K562 (cell line): ENCODE measurements at regions not wholly inside any gene's neighbourhood (a gene's known extent, or its start where the extent isn't known, plus 50 kb on each side); places are given as distances from the start of the nearest gene placed in this dataset.

Experiments
- ATAC-seq: fragments of 200-7000 bp; cut with Tn5 transposase; 3 replicates; pipeline ENCODE4 v1.9.1; 2020; ENCODE audit warnings: moderate library complexity
- BruUV-seq: library from RNA; stranded (reverse); fragments of 400-500 nt; replicated peaks from 2 replicates; lab custom pipeline; 2021; lab: Mats Ljungman, UMichigan
- CTCF ChIA-PET: fragments of 300-600 bp; formaldehyde crosslinking; extraction: SDS; loops from one replicate; lab custom pipeline; 2021; ENCODE audit warnings: low intra/inter-chr PET ratio; lab: Yijun Ruan, JAX
- POLR2A ChIA-PET: fragments of 300-600, 350-650 bp; sonication (Branson Sonifier 250); formaldehyde crosslinking; extraction: SDS; loops from one replicate; lab custom pipeline; 2021; ENCODE audit warnings: antibody characterized with exemption, inconsistent platforms; lab: Yijun Ruan, JAX
- DNase-seq, 4 experiments: peaks; one replicate each; pipeline versions ENCODE4 v3.0.0 to v3.0.0-alpha.2; 2011 to 2018; ENCODE audit warnings: low spot score in 3 of 4, mixed read lengths in 3 of 4; ENCODE audit errors: extremely low read depth in 1 of 4
- FAIRE-seq: peaks from 2 replicates; lab custom pipeline; 2011; peaks lifted over from hg19 to GRCh38; lab: Jason Lieb, UNC
- H2AFZ ChIP-seq: 2 replicates; pipeline ENCODE4 v1.6.0; 2011; ENCODE audit warnings: low read depth, low read length, control low read depth, inconsistent platforms
- H3K27ac ChIP-seq: fragments of 200-600 bp; 3 replicates; pipeline ENCODE4 v1.8.0; 2011; ENCODE audit warnings: low read depth, mild to moderate bottlenecking, control low read depth, inconsistent platforms, low read length, moderate library complexity, mixed read lengths; ENCODE audit errors: extremely low read depth
- H3K27me3 ChIP-seq, 2 experiments: fragments of 300-600 bp in 1 of 2; 2 replicates in 1 of 2; 3 replicates in 1 of 2; pipeline versions ENCODE4 v1.6.0 to v1.8.0; 2011; ENCODE audit warnings: inconsistent platforms in 2 of 2, low read length in 2 of 2, mild to moderate bottlenecking in 1 of 2, mixed read lengths in 1 of 2, moderate library complexity in 1 of 2; ENCODE audit not compliant: control insufficient read depth in 2 of 2, insufficient read depth in 2 of 2
- H3K36me3 ChIP-seq: fragments of 300-600 bp; 3 replicates; pipeline ENCODE4 v1.8.0; 2011; ENCODE audit warnings: mild to moderate bottlenecking, low read length, inconsistent platforms; ENCODE audit not compliant: control insufficient read depth, insufficient read depth
- H3K4me1 ChIP-seq, 2 experiments: fragments of 200-600 bp in 1 of 2; replicated peaks in 1 of 2; 2 replicates in 1 of 2; 3 replicates in 1 of 2; pipeline versions ENCODE4 v1.5.1 to v1.8.0; 2011; ENCODE audit warnings: inconsistent platforms in 2 of 2, low read length in 2 of 2, mild to moderate bottlenecking in 1 of 2, mixed read lengths in 1 of 2, moderate library complexity in 1 of 2; ENCODE audit not compliant: control insufficient read depth in 2 of 2, insufficient read depth in 2 of 2
- H3K4me2 ChIP-seq: 2 replicates; pipeline ENCODE4 v1.6.1; 2011; ENCODE audit warnings: low read length, control low read depth, inconsistent platforms, mixed read lengths; ENCODE audit not compliant: insufficient read depth
- H3K4me3 ChIP-seq: fragments of 200-600 bp; sonication (generic), shearing (Covaris generic); 2 replicates; pipeline ENCODE4 v1.5.1; 2016; ENCODE audit warnings: control low read depth, inconsistent platforms
- H3K79me2 ChIP-seq: fragments of 200-600 bp; 3 replicates; pipeline ENCODE4 v1.8.0; 2011; ENCODE audit warnings: low read length, inconsistent platforms; ENCODE audit not compliant: control insufficient read depth, insufficient read depth
- H3K9ac ChIP-seq, 2 experiments: 2 replicates each; pipeline versions ENCODE4 v1.6.0 to v1.6.1; 2011; ENCODE audit warnings: low read depth in 2 of 2, low read length in 2 of 2, control low read depth in 1 of 2, inconsistent platforms in 1 of 2, mild to moderate bottlenecking in 1 of 2, mixed read lengths in 1 of 2; ENCODE audit not compliant: insufficient read depth in 1 of 2
- H3K9me1 ChIP-seq: one replicate; pipeline ENCODE4 v1.6.0; 2011; ENCODE audit warnings: inconsistent platforms, mild to moderate bottlenecking, low read length, moderate library complexity; ENCODE audit not compliant: control insufficient read depth, insufficient read depth
- H3K9me3 ChIP-seq: replicated peaks from 2 replicates; pipeline ENCODE4 v1.5.1; 2011; ENCODE audit warnings: low read depth, low read length, inconsistent platforms; ENCODE audit not compliant: control insufficient read depth, insufficient read depth
- H4K20me1 ChIP-seq: replicated peaks from 2 replicates; pipeline ENCODE4 v1.6.1; 2011; ENCODE audit warnings: low read length, inconsistent platforms, mixed read lengths; ENCODE audit not compliant: control insufficient read depth, insufficient read depth
- AFF4 ChIP-seq: sonication (generic); formaldehyde crosslinking; IDR thresholded peaks from 2 replicates; pipeline ENCODE4 v1.8.0; 2023; ENCODE audit warnings: mild to moderate bottlenecking, missing genetic modification reagents
- CAMTA2 ChIP-seq: fragments of 250-450 bp; sonication (Bioruptor Pico); conservative IDR thresholded peaks from 2 replicates; pipeline ENCODE4 v1.5.1; 2022
- CREB3 ChIP-seq: fragments of 450-650 bp; conservative IDR thresholded peaks from 2 replicates; pipeline ENCODE4 v1.6.1; 2016; ENCODE audit warnings: missing genetic modification characterization, low read depth, mild to moderate bottlenecking, missing compliant biosample characterization, moderate library complexity
- DPF2 ChIP-seq: fragments of 450-650 bp; IDR thresholded peaks from 2 replicates; pipeline ENCODE4 v1.6.1; 2016
- EP400 ChIP-seq: fragments of 450-650 bp; IDR thresholded peaks from 2 replicates; pipeline ENCODE4 v1.6.1; 2017; ENCODE audit warnings: antibody characterized with exemption, mild to moderate bottlenecking, moderate library complexity
- GABPB1 ChIP-seq: sonication (generic); formaldehyde crosslinking; IDR thresholded peaks from 2 replicates; pipeline ENCODE4 v1.8.0; 2022; ENCODE audit warnings: mild to moderate bottlenecking, missing genetic modification reagents
- PATZ1 ChIP-seq: fragments of 250-450 bp; sonication (Bioruptor Pico); IDR thresholded peaks from 2 replicates; pipeline ENCODE4 v1.5.0; 2020; ENCODE audit warnings: mild to moderate bottlenecking, borderline replicate concordance
- RFX5 ChIP-seq: IDR thresholded peaks from 2 replicates; pipeline ENCODE4 v1.6.1; 2011; ENCODE audit warnings: low read depth, mild to moderate bottlenecking, improper control_type of control experiment, low read length
- YY1 ChIP-seq, 3 experiments: IDR thresholded peaks; 2 replicates each; pipeline ENCODE4 v1.6.1; 2011; ENCODE audit warnings: low read length in 2 of 3, mild to moderate bottlenecking in 2 of 3, moderate library complexity in 2 of 3, borderline replicate concordance in 1 of 3, control low read depth in 1 of 3, low read depth in 1 of 3; ENCODE audit not compliant: insufficient read depth in 3 of 3, insufficient replicate concordance in 2 of 3, control insufficient read depth in 1 of 3, insufficient read length in 1 of 3; ENCODE audit errors: extremely low read depth in 1 of 3
- WGBS: fragments of 100-300 bp; shearing (Covaris generic); methylation state at CpG from one replicate; pipeline ENCODE4 v1.1.6; 2016; ENCODE audit warnings: low coverage, mixed read lengths; ENCODE audit not compliant: insufficient coverage; ENCODE audit errors: missing lambda C conversion rate; 5-methylcytosine and 5-hydroxymethylcytosine counted together
- in situ Hi-C: fragments of 300-500 bp; cut with MboI; formaldehyde crosslinking; loops from 4 replicates; pipeline ENCODE4 v1.15.0; 2018; ENCODE audit warnings: inconsistent platforms, mixed read lengths
- intact Hi-C: fragments of 100-400 bp; cut with micrococcal nuclease; formaldehyde crosslinking; loops from 2 replicates; pipeline ENCODE4 v1.14.2; 2022

- DNase-seq = no peak
- TF ChIP-seq RFX5 = no peak
- no peak for TF ChIP-seq YY1 (IDR thresholded peaks at IDR 0.05; ENCODE audit: borderline replicate concordance in 1 of 3, control insufficient read depth in 1 of 3, extremely low read depth in 1 of 3, insufficient read depth in 3 of 3, insufficient read length in 1 of 3, insufficient replicate concordance in 2 of 3, low read depth in 1 of 3, low read length in 2 of 3)
- no peak for TF ChIP-seq PATZ1 (CRISPR knock-in tag)
- no peak for TF ChIP-seq DPF2
- no peak for TF ChIP-seq CAMTA2 (CRISPR knock-in tag)
- no peak for TF ChIP-seq EP400
- no peak for TF ChIP-seq GABPB1
- no peak for TF ChIP-seq AFF4
- no peak for TF ChIP-seq CREB3 (tag)
- CTCF ChIA-PET = no interaction called here
- H3K4me2 ChIP-seq = no peak overlapping the region
- no TSS peak for BruUV-seq
- ATAC-seq = no peak
- in situ Hi-C loops = no loop called here
- POLR2A ChIA-PET = interaction anchor here (0.8 kb wide), 1 partner anchor 516 kb away, joined by 3 read pairs; no protein-coding TSS in a partner anchor
- H3K9me1 ChIP-seq = no peaks in the 10 kb centered on the region
- no peak overlapping the region for H3K4me3 ChIP-seq
- no peaks in the 10 kb centered on the region for H3K4me1 ChIP-seq
- H3K9me3 ChIP-seq = no peaks in the 10 kb centered on the region
- H4K20me1 ChIP-seq = no peaks in the 10 kb centered on the region
- FAIRE-seq = no peak
- no peaks in the 10 kb centered on the region for H3K27me3 ChIP-seq
- no peaks in the 10 kb centered on the region for H3K79me2 ChIP-seq
- no peak overlapping the region for H3K27ac ChIP-seq
- no peak overlapping the region for H3K9ac ChIP-seq
- H3K36me3 ChIP-seq = no peaks in the 10 kb centered on the region
- no peak overlapping the region for H2AFZ ChIP-seq
- 0% methylated on average over 12 of the region's 12 CpGs for WGBS
- intact Hi-C loops = no loop called here
Observed at GRCh38 chr7:32259931-32260596, 189.9 kb upstream of the PDE1C start.
